Hepatocyte (in vitro differentiated cells): ENCODE measurements at regions not wholly inside any gene's neighbourhood (a gene's known extent, or its start where the extent isn't known, plus 50 kb on each side); places are given as distances from the start of the nearest gene placed in this dataset.

ENCODE experiments used
- CTCF ChIP-seq: fragments of 200-600 bp; sonication (generic); IDR thresholded peaks from 2 replicates; pipeline ENCODE4 v1.5.1; 2016; ENCODE audit warnings: antibody characterized with exemption, mild to moderate bottlenecking; ENCODE audit not compliant: poor library complexity
- EZH2 ChIP-seq: fragments of 200-600 bp; sonication (generic); IDR thresholded peaks from 2 replicates; pipeline ENCODE4 v1.6.1; 2016; ENCODE audit warnings: antibody characterized with exemption, mild to moderate bottlenecking, borderline replicate concordance
- EZH2phosphoT487 ChIP-seq: fragments of 200-600 bp; sonication (generic); IDR thresholded peaks from one replicate; pipeline ENCODE4 v1.6.1; 2018; ENCODE audit warnings: antibody characterized with exemption, mild to moderate bottlenecking, low read depth, moderate library complexity; ENCODE audit not compliant: unreplicated experiment, severe bottlenecking

- TF ChIP-seq EZH2 (no peak), CTCF (no peak), EZH2phosphoT487 (no peak)
These were observed 109.7 kb upstream of the MAGI3 start for GRCh38 chr1:113280581-113280980.
